IPS DF 4.7 (cell line): ENCODE measurements at regions not wholly inside any gene's neighbourhood (a gene's known extent, or its start where the extent isn't known, plus 50 kb on each side); places are given as distances from the start of the nearest gene placed in this dataset.

ENCODE experiments used
- DNase-seq: peaks from one replicate; pipeline ENCODE4 v3.0.0-alpha.2; 2013; ENCODE audit warnings: low spot score; ENCODE audit errors: extremely low read depth

GRCh38 chr2:7952046-7952745 lies 729.7 kb upstream of the ID2 start:
- DNase-seq: no peak

- DNase-seq: no peak
Observed at GRCh38 chr2:7953195-7953594, 728.7 kb upstream of the ID2 start.

- no peak for DNase-seq
Observed at GRCh38 chr2:7954234-7954633, 727.6 kb upstream of the ID2 start.

- no peak for DNase-seq
Observed at GRCh38 chr2:7956126-7956689, 725.6 kb upstream of the ID2 start.

GRCh38 chr2:7961550-7961949 lies 720.3 kb upstream of the ID2 start:
- DNase-seq: no peak

GRCh38 chr2:7962161-7962560 lies 719.7 kb upstream of the ID2 start:
- no peak for DNase-seq

- no peak for DNase-seq
Observed at GRCh38 chr2:7963787-7964186, 718.1 kb upstream of the ID2 start.

- DNase-seq: no peak
Observed at GRCh38 chr2:7966032-7966431, 715.8 kb upstream of the ID2 start.

- no peak for DNase-seq
Observed at GRCh38 chr2:7967707-7968405, 714.0 kb upstream of the ID2 start.

- no peak for DNase-seq
Observed at GRCh38 chr2:7969756-7970515, 711.9 kb upstream of the ID2 start.

- no peak for DNase-seq
Observed at GRCh38 chr2:7971248-7971647, 710.6 kb upstream of the ID2 start.

- no peak for DNase-seq
Observed at GRCh38 chr2:7971841-7972240, 710.0 kb upstream of the ID2 start.

GRCh38 chr2:7972670-7973069 lies 709.2 kb upstream of the ID2 start:
- DNase-seq: no peak

GRCh38 chr2:7973801-7974480 lies 707.9 kb upstream of the ID2 start:
- DNase-seq: no peak

- DNase-seq: no peak
Observed at GRCh38 chr2:7974936-7975335, 706.9 kb upstream of the ID2 start.

GRCh38 chr2:7976206-7976605 lies 705.6 kb upstream of the ID2 start:
- DNase-seq: no peak

GRCh38 chr2:7977981-7978380 lies 703.9 kb upstream of the ID2 start:
- DNase-seq: no peak

- no peak for DNase-seq
Observed at GRCh38 chr2:7982054-7982453, 699.8 kb upstream of the ID2 start.

GRCh38 chr2:7983451-7983850 lies 698.4 kb upstream of the ID2 start:
- DNase-seq: no peak

- DNase-seq: no peak
Observed at GRCh38 chr2:7983912-7984311, 697.9 kb upstream of the ID2 start.

- no peak for DNase-seq
Observed at GRCh38 chr2:7984693-7985353, 697.0 kb upstream of the ID2 start.
